ENCODE measurements at regions not wholly inside any gene's neighbourhood (a gene's known extent, or its start where the extent isn't known, plus 50 kb on each side); places are given as distances from the start of the nearest gene placed in this dataset.

- no peak for DNase-seq (ENCODE audit: low read depth)
- no peak for TF ChIP-seq CTCF (IDR thresholded peaks at IDR 0.05; ENCODE audit: low read depth, low read length)
- no peak for TF ChIP-seq MAX (IDR thresholded peaks at IDR 0.05; ENCODE audit: low read depth, low read length)
- no peak for TF ChIP-seq MYC (IDR thresholded peaks at IDR 0.05; ENCODE audit: low read depth, low read length)
- TF ChIP-seq POLR2A (IDR thresholded peaks at IDR 0.05; ENCODE audit: extremely low read depth, insufficient read length) = no peak
- H3K4me3 ChIP-seq (ENCODE audit: low read depth, low read length) = no peak overlapping the region
Measured at GRCh38 chr7:86592185-86592584, 51.5 kb upstream of the GRM3 start.

- no peak overlapping the region for H3K4me3 ChIP-seq (ENCODE audit: low read depth, low read length)
- no peak for DNase-seq (ENCODE audit: low read depth)
- no peak for TF ChIP-seq MAX (IDR thresholded peaks at IDR 0.05; ENCODE audit: low read depth, low read length)
- no peak for TF ChIP-seq CTCF (IDR thresholded peaks at IDR 0.05; ENCODE audit: low read depth, low read length)
- TF ChIP-seq MYC (IDR thresholded peaks at IDR 0.05; ENCODE audit: low read depth, low read length) = no peak
- no peak for TF ChIP-seq POLR2A (IDR thresholded peaks at IDR 0.05; ENCODE audit: extremely low read depth, insufficient read length)
Measured at GRCh38 chr7:86574006-86574405, 69.7 kb upstream of the GRM3 start.

- TF ChIP-seq MAX (IDR thresholded peaks at IDR 0.05; ENCODE audit: low read depth, low read length) (no peak), POLR2A (IDR thresholded peaks at IDR 0.05; ENCODE audit: extremely low read depth, insufficient read length) (no peak), MYC (IDR thresholded peaks at IDR 0.05; ENCODE audit: low read depth, low read length) (no peak), CTCF (IDR thresholded peaks at IDR 0.05; ENCODE audit: low read depth, low read length) (no peak)
- no peak overlapping the region for H3K4me3 ChIP-seq (ENCODE audit: low read depth, low read length)
- DNase-seq (ENCODE audit: low read depth) = no peak
Measured at GRCh38 chr7:86558680-86559501, 84.8 kb upstream of the GRM3 start.

- no peak for TF ChIP-seq MYC (IDR thresholded peaks at IDR 0.05; ENCODE audit: low read depth, low read length)
- no peak for DNase-seq (ENCODE audit: low read depth)
- H3K4me3 ChIP-seq (ENCODE audit: low read depth, low read length) = no peak overlapping the region
Measured at GRCh38 chr7:86534641-86535040, 109.1 kb upstream of the GRM3 start.

GRCh38 chr7:86504229-86504628, 139.5 kb upstream of the GRM3 start:
- DNase-seq (ENCODE audit: low read depth) = no peak
- no peak for TF ChIP-seq MYC (IDR thresholded peaks at IDR 0.05; ENCODE audit: low read depth, low read length)
- TF ChIP-seq MAX (IDR thresholded peaks at IDR 0.05; ENCODE audit: low read depth, low read length) = no peak
- TF ChIP-seq CTCF (IDR thresholded peaks at IDR 0.05; ENCODE audit: low read depth, low read length) = no peak
- TF ChIP-seq POLR2A (IDR thresholded peaks at IDR 0.05; ENCODE audit: extremely low read depth, insufficient read length) = no peak
- H3K4me3 ChIP-seq (ENCODE audit: low read depth, low read length) = no peak overlapping the region

- no peak for DNase-seq (ENCODE audit: low read depth)
- no peak for TF ChIP-seq MAX (IDR thresholded peaks at IDR 0.05; ENCODE audit: low read depth, low read length)
- TF ChIP-seq MYC (IDR thresholded peaks at IDR 0.05; ENCODE audit: low read depth, low read length) = no peak
- no peak for TF ChIP-seq POLR2A (IDR thresholded peaks at IDR 0.05; ENCODE audit: extremely low read depth, insufficient read length)
- TF ChIP-seq CTCF (IDR thresholded peaks at IDR 0.05; ENCODE audit: low read depth, low read length) = no peak
- H3K4me3 ChIP-seq (ENCODE audit: low read depth, low read length) = no peak overlapping the region
Measured at GRCh38 chr7:86499986-86500385, 143.7 kb upstream of the GRM3 start.

Data from NB4 (cell line).